ENCODE measurements at regions not wholly inside any gene's neighbourhood (a gene's known extent, or its start where the extent isn't known, plus 50 kb on each side); places are given as distances from the start of the nearest gene placed in this dataset.

DNA sequence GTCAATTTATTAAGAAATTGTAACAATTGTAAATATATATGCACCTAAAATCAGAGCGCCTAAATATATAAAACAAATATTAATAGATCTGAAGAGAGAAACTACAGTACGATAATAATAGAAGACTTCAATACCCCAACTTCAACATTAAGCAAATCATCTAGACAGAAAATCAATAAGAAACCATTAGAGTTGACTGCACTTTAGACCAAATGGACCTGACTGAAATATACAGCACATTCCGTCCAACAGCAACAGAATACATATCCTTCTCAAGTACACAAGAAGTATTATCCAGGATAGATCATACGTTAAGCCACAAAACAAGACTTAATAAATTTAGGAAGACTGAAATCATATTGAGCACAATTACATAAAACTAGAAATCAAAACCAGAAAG is 208.7 kb downstream of the MED10 start:
- no peak for DNase-seq (ENCODE audit: low spot score)

DNA sequence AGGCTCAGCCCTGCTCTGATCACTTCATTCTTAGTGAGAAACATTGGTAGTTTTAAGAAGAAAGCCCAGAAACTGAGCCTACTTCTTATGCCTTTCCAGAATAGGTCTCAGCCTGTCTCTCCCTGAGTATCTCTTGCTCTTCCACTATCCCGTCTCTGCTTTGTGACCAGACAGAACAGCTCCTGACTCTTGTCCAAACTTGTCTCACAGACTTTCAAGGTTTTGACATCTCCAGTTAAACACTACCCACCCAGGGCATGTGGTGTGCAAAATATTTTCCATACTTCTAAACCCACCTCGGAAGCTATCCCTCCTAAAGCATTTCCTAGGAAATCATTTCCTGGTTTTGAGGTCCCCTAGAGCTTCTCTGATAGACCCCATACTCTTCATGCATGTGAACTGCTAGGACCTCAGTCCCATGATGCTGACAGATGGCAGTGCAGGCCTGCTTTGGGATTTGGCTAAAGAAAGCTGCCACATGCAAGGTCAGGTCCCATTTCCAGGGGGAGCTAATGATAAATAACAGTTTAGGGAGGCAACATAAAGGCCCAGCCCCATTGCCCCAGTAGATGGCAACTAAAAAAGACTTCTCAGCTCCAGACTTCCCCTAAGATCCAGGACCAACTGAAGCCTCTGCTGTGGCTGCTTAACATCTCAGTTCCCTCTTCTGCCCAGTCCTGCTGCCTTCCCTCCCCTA is 211.5 kb downstream of the MED10 start:
- no peak for DNase-seq (ENCODE audit: low spot score)

DNA sequence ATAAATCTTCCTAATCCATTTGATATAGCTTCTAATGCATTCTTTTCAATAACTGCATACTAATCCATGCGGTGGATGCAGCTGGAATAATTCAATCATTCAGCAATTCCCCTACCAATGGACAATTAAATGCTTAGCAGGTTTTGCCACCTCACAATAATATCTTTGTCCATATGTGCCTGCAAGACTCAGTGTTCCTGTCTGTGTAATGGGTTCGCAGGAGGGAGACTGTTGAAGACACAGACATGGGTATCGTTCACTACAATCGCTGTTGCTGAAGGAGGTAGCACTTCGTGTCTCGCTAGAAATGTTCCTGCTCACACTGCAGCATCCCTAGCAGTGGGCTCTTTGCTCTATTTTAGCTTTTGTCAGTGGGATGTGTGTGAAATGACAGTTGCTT is 214.4 kb downstream of the MED10 start:
- no peak for DNase-seq (ENCODE audit: low spot score)

DNA sequence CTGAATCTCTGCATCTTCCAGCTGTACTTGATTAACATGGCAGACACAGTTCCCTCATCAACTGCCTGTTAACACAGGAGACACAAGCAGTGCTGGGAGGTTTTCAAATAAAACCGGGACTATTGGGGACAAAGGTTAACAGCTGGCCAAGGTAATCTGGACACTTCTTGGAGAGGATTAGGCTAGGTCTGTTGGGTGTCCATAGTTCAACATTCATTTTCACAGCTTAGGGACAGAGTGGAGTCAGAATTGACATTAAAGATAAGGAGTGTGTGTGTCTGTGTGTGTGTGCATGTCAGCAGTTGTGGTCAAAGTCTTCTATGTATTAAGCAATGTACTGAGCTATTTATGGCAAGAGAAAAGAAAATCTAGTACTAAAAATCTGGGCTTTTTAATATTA is 216.2 kb downstream of the MED10 start:
- no peak for DNase-seq (ENCODE audit: low spot score)

DNA sequence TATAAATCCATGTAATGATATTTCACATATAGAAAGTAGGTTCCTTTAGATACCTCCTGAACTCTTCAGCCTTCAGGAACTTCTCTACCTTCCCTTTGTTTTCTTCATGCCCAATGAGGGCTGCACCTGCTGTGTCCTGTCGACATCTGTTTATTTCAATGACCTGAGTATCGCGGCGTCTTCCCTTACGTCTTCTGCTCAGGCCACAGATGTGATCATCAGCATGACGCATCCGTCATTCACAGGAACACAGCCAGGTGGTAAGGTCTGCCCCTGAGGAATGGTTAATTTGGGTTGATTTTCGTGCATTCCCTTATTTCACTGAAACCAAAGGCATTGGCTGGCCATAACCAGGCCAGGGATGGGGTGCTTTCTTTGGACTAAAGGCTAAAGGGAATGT is 217.1 kb downstream of the MED10 start:
- DNase-seq (ENCODE audit: low spot score): no peak

DNA sequence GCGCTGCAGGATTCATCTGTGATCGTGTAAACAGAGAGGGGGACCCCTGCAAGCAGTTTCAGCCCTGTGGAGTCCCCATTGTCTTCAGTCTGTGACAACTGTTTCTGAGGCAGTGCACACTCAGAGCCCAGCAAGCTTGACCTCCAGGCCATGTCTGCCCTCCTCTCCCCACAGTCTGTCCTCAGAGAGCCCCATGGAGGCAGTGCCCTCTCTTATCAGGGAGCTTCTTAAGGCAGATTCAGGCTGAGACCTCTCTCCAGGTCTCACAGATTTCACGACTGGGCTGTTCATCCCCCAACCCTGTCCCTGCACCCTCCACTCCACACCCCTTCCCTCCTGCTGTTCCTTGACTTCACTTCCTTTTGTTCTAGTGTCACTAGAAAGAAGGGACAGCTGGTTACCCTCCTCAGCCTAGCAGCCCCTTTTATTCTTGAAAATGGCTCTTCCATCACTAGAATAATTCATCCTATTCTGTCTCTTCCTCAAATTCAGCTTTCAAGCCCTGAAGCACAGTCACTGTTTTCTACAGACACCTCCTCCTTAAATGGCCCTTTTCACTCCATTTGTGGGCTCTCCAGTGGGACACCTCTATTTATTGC is 218.4 kb downstream of the MED10 start:
- no peak for DNase-seq (ENCODE audit: low spot score)

DNA sequence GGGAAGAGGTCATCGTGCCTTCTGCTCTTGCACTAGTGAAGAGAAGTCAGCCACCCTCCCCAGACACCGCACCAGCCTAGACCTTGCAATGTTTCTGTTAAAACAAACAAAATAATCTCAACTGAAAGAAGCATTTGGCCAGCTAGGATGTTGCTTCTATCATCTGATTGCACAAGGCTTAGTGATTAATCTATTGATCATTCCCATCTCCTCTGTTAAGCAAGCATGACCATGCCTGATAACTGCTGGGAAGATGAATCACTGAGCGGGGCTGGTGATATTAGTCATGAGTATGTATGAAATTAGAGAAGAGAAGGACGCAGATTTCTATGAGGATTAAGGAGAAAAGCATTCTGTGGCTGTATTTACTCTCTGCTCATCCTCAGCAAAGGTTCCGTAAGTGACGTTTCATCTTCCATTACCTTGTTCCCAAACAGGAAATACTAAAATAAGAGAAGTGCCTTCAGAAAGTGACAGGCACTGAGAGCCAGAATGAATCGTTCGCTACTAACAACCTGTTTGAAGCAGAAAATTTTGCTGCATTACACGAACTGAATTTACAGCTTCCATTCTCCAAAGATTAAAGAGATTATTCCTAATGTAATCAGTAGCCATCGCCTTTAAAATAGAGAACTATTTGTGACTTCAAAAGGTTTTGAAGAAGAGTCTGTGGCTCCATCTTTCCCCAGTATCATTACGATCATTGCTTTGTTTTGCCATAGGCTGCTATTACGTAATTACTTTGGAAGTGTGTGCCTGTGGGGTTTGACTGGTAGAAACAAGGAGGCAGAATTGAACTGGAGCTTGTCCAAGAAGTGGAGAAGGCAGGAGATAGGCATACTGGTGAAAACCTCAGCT is 219.1 kb downstream of the MED10 start:
- peak; percentile 46 for DNase-seq (ENCODE audit: low spot score)

DNA sequence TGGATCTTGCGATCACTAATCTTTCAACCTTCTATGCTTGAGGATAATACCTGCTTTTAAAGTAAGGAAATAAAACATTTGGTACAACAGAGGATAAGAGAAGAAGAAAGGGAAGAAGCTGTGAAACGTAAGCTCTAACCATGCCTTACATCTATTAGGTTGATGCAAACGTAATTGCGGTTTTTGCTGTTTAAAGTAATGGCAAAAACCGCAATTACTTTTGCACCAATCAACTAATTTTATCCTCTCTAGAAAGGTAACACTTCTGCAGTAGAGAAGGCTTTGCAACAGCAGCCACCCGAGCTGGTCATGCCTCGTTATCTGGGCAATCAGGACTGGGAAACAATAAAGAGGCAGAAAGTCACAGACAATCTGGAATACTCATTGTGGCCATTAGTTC is 224.1 kb downstream of the MED10 start:
- no peak for DNase-seq (ENCODE audit: low spot score)

DNA sequence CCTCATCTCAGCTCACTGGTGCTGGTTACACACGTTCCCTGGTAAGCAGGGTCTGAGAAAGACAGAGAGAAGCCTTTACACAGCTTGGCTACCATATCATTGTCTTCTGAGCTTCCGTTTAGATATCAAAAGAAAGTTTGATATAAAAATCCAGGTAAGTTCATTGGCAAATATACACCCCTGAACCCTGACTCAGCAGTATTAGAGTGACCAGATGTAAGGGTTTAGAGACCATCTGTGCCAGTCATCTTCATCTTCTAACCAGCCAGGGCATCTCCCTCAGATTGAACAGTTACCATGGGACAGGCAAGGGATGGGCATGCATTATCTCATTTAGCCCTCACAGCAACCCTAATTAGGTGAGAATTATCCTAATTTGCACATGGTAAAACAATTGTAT is 232.1 kb downstream of the MED10 start:
- no peak for DNase-seq (ENCODE audit: low spot score)

DNA sequence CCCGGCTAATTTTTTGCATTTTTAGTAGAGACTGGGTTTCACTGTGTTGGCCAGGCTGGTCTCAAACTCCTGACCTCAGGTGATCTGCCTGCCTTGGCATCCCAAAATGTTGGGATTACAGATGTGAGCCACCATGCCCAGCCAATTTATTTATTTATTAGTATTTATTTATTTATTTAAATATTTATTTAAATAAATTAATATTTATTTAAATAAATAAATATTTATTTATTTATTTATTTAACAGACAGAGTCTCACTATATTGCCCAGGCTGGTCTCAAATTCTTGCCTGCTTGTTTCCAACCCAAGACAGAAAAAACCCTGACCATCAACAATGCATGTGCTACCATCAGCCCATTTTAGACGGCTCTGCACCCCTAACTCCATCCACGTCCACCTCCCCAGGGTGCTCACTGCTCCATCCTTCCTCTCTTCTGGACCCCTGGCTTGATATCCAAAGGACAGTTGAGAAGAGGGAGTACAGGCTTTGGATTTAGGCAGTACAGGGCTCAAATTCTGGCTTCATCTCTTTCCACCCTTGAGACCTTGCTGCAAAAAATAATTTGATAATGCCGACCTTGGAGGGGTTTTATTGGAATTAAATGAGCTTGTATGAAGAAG is 232.6 kb downstream of the MED10 start:
- no peak for DNase-seq (ENCODE audit: low spot score)

DNA sequence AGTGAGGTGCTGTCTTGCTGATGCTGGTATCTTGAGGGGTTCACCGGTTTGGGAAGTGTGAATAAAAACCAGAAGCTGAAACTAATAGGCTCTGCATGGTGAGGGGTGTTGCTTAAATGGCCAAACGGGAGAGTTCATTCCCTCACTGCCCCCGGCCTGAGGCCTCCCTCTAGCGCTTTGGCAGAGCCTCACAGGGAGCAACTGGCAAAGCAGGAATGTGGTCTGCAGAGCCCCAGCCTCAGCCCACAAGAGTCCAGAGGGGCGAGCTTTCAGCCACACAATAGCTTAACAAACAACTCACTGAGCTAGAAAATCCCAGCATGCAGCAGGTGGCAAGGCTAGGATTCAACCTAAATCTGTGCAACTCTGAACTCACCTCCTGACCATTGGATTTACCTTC is 234.8 kb downstream of the MED10 start:
- no peak for DNase-seq (ENCODE audit: low spot score)

DNA sequence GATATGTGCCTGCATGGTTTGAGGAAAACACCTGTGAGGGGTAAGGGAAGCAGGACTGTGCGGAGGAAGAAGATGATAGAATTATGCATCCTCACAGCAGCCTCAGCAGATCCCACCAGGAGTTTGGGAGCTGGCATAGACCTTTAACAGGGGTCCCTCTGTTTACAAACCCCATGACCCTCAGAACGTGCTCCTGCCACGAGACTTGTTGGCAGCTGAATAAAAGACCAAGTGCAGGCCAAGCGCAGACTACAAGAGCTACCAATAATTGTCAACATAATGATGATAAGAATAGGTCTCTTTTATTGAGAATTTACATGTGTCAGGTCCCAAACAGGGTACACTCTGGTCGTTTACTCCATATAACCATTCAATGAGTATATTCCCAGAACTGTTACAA is 236.0 kb downstream of the MED10 start:
- DNase-seq (ENCODE audit: low spot score): no peak

DNA sequence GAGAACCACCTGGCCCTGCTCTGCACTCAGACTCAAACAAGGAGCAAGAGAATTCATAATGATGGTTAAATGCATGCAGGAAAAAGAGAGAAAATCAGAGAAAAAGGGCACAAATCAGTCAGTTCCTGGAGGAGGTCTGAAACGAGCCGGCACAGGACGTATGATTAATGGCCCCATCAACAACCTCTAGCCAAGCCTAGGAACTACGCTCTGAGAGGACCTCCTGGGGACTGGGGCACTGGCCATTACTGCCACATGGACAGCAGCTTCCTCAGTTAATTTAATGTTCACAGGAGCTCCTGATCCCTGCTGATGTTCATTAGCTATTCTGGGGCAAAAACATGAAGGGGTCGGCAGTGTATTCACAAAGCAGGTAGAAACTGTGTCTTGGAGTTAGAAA is 238.1 kb downstream of the MED10 start:
- DNase-seq (ENCODE audit: low spot score): no peak

DNA sequence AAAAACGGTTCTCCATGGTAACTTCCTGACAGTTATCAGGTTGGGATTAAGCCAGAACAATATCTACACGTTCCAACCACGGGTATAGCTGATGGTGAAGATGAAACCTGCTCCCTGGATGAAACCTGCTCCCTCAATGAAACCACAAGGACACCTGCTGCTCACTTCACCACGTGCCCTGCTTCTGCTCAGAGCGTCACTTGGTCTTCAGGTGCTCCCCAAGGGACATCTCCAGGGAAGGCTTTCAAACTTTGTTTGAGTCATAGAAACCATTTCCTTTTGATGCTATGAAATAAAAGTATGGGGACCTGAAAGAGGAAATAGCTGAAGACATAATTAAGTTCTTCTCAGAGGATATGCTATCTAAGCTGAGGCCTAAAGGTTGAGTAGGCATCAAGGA is 242.4 kb downstream of the MED10 start:
- no peak for DNase-seq (ENCODE audit: low spot score)

DNA sequence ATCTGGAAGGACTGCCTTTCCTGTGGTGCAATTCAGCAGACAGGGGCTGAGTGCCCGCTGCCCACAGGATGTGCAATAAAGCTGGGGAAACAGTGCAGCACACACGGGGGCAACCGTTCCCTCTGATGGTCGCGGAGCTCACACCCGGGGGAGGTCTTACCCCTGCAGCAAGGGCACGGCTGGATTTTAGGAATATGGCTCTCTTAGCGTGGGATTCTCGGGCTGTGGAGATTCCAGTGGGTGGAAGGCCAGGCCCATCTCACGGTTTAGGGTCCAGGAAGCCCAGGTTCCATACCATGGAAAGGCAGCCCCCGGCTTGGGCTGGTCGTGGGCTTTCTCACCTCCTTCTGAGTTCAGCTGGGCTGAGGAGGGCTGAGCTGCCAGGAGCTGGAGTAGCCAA is 244.1 kb downstream of the MED10 start:
- no peak for DNase-seq (ENCODE audit: low spot score)

DNA sequence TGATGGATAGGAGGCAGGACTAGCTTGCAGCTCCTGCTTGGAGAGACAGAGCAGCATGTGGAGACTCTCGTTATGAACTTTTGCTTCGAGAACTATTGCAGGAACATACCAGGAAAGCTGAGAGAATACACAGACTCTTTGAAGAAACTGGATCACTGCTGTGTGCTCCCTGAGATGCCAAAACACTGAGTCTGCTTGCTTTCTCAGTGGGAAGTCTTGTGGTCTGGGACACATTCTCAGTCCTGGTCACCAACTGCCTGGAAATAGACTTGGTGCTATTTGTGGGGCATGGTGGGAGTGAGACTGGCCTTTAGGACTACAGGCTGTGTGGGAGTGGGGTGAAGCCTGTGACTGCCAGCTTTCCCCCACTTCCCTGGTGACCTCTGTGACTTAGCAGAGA is 252.6 kb downstream of the MED10 start:
- no peak for DNase-seq (ENCODE audit: low spot score)

DNA sequence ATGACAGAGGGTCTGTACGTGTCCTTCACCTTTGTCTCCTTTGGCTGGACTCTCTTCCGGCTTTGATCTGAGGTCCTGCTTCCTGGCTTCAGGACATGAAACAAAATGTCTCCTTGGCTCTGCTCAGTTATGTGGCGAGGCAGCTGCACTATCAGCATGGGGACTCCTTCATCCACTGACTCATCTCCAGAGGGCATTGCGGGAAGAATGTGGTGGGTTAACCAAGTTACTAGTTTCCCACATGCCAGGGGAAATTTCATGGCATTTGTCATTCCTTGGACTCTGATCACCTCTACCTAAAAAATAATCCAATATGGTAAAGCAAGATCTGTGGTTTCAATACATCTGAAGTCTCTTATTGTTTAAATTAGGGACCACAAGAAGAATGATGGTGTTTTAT is 259.7 kb downstream of the MED10 start:
- DNase-seq (ENCODE audit: low spot score): no peak

DNA sequence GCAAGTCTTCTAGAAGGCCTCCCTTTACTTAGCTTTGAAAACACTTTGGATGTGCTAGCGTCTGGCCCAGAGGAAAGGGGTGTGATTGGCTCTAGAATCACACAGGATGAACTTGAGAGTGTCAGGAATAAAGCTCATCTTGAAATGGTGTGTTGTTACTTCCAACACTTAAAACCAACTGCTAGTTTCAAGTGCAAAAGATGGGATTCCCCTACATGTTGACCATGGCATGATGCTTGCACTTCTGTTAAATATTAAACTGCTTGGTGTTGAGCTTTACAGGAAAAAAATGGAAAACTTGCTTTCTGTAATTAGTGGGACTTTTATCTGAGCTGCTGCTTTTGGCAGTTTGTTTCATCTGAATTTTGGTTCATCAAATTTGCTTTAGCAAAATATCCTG is 261.1 kb downstream of the MED10 start:
- no peak for DNase-seq (ENCODE audit: low spot score)

DNA sequence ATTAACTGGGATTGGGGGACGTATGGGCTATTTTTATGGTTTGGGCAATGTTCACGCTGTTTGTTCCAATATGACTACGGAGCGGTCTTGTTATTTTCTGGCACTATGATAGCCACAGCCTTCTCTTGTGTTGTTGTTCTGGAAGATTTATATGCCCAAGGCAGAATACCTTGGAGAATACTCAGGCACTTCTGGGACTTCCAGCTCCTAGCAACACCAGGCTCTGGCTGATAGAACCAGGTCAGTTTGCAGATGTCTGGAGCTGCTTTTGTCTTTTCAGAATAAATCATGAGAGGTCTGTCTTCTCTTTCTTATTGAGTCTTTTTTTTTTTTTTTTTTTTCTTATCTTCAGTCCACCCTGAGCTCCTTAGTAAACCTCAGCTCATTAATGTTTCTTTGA is 262.5 kb downstream of the MED10 start:
- no peak for DNase-seq (ENCODE audit: low spot score)

DNA sequence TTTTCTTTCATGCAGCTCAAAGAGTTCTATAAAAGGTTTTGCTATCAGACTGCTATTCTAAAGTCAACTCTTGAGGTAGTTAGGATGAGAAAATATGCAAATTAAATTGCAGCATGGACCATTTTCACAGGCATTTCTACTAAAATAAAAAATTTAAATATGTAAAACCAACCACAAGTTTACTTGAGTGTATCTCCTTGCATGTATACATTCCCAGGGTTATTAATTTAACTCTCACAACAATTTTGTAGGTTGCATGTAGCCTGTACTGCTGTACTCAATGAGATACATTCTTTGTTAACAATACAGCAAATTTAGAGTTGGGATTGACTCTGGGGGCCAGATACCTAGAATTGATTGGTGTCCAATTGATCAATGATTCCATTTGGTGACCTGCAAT is 265.8 kb downstream of the MED10 start:
- no peak for DNase-seq (ENCODE audit: low spot score)

DNA sequence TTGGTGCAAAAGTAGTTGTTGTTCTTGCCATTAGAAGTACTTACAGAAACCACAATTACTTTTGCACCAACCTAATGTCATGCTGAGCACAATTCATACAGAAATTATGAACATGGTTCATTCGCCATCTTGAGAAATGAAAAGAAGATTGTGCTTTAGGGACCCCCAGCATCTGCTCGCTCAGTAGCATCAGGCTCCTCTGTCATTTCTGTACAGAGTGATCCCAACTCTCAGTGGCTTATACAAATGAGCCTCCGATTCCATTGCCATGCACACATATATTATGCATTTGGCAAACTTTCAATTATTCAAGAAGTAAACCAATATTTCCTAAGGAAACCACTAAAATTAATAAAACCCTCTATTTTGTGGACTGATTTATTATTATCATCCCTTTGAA is 266.2 kb downstream of the MED10 start:
- no peak for DNase-seq (ENCODE audit: low spot score)

DNA sequence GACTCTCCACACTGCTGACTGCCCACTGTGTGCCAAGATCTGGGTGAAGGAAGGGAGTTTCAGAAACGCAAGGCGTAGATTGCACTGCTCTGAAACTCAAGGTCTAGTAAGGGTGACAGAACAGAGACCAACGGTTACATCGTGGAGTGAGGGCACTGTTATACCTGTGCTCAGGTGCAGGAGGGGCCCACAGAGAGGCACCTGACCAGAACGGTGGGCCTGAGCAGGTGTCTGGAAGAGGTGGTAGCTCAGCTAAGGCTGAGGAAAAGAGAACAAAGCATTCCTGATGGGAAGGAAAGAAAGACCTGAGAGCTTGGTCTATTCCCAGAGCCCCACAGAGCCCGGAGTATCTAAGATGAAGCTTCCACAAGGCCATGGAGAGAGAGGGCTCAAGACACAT is 267.2 kb downstream of the MED10 start:
- DNase-seq (ENCODE audit: low spot score): no peak

DNA sequence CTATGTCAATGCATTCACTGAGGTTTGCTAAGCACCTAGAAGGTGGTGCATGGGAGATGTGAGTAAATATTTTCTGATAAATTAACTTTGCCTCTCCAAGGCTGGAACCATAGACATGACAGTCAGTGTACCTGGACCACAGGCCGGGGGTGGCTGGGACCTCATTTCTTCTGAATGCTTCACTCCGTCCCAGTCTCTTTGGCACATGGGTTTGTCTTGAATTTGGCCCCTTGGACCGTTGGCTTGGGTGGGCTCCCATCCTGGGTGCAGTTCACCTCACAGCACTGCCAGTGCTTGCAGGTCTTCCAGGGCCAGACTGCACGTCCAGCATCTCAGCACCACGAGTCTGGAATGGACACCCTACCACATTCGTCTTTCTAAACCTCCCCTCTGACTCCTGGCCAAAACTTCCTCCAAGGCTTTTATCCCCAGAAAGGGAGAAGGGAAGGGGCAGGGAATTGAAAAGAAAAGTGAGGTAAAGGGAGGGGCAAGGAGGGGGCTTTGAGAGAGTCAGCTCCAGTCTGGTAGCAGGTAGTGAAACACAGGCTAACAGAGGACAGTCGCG is 267.8 kb downstream of the MED10 start:
- no peak for DNase-seq (ENCODE audit: low spot score)

Measured in cerebellar cortex (tissue), 1 donor.